ENCODE measurements at regions not wholly inside any gene's neighbourhood (a gene's known extent, or its start where the extent isn't known, plus 50 kb on each side); places are given as distances from the start of the nearest gene placed in this dataset.
"Not testable (repeated sequence)": the region's sequence is repeated elsewhere in the genome, so short reads cannot be mapped to it uniquely, and the experiment has no call there.

- no peaks in the 10 kb centered on the region for H3K4me1 ChIP-seq (ENCODE audit: control insufficient read depth in 3 of 3, insufficient read depth in 3 of 3, low read length in 3 of 3)
- H3K9ac ChIP-seq (ENCODE audit: low read depth in 1 of 3, low read length in 3 of 3): no peak overlapping the region
- no peaks in the 10 kb centered on the region for H3K9me3 ChIP-seq (ENCODE audit: control insufficient read depth in 3 of 3, low read length in 3 of 3)
- H3K27me3 ChIP-seq (ENCODE audit: control insufficient read depth in 3 of 3, insufficient read depth in 3 of 3, low read length in 3 of 3): no peaks in the 10 kb centered on the region
- no peak overlapping the region for H3K4me3 ChIP-seq (ENCODE audit: low read length in 3 of 3)
- no peaks in the 10 kb centered on the region for H3K36me3 ChIP-seq (ENCODE audit: control insufficient read depth in 3 of 3, insufficient read depth in 3 of 3, low read length in 3 of 3)
- no peak overlapping the region for H3K27ac ChIP-seq (ENCODE audit: low read depth, low read length)
Measured at GRCh38 chrX:73932522-73932921, 80.0 kb upstream of the XIST start.

GRCh38 chrX:73930300-73930699, 77.8 kb upstream of the XIST start:
- no peaks in the 10 kb centered on the region for H3K36me3 ChIP-seq (ENCODE audit: control insufficient read depth in 3 of 3, insufficient read depth in 3 of 3, low read length in 3 of 3)
- H3K9ac ChIP-seq (ENCODE audit: low read depth in 1 of 3, low read length in 3 of 3): no peak overlapping the region
- no peaks in the 10 kb centered on the region for H3K4me1 ChIP-seq (ENCODE audit: control insufficient read depth in 3 of 3, insufficient read depth in 3 of 3, low read length in 3 of 3)
- no peak overlapping the region for H3K27ac ChIP-seq (ENCODE audit: low read depth, low read length)
- H3K27me3 ChIP-seq (ENCODE audit: control insufficient read depth in 3 of 3, insufficient read depth in 3 of 3, low read length in 3 of 3): no peaks in the 10 kb centered on the region
- no peak overlapping the region for H3K4me3 ChIP-seq (ENCODE audit: low read length in 3 of 3)
- no peaks in the 10 kb centered on the region for H3K9me3 ChIP-seq (ENCODE audit: control insufficient read depth in 3 of 3, low read length in 3 of 3)

GRCh38 chrX:73922856-73923455, 70.4 kb upstream of the XIST start:
- Histone ChIP-seq H3K9ac (ENCODE audit: low read depth in 1 of 3, low read length in 3 of 3) (no peak overlapping the region), H3K4me1 (ENCODE audit: control insufficient read depth in 3 of 3, insufficient read depth in 3 of 3, low read length in 3 of 3) (no peaks in the 10 kb centered on the region), H3K9me3 (ENCODE audit: control insufficient read depth in 3 of 3, low read length in 3 of 3) (no peaks in the 10 kb centered on the region), H3K27me3 (ENCODE audit: control insufficient read depth in 3 of 3, insufficient read depth in 3 of 3, low read length in 3 of 3) (peaks cover 0 to 2% (median 0%) of the 10 kb centered on the region in 3 donors), H3K36me3 (ENCODE audit: control insufficient read depth in 3 of 3, insufficient read depth in 3 of 3, low read length in 3 of 3) (no peaks in the 10 kb centered on the region), H3K4me3 (ENCODE audit: low read length in 3 of 3) (no peak overlapping the region), H3K27ac (ENCODE audit: low read depth, low read length) (no peak overlapping the region)

GRCh38 chrX:73916931-73917667, 64.6 kb upstream of the XIST start:
- no peak overlapping the region for H3K9ac ChIP-seq (ENCODE audit: low read depth in 1 of 3, low read length in 3 of 3)
- H3K27ac ChIP-seq (ENCODE audit: low read depth, low read length): no peak overlapping the region

GRCh38 chrX:73916489-73916888, 64.0 kb upstream of the XIST start:
- no peaks in the 10 kb centered on the region for H3K9me3 ChIP-seq (ENCODE audit: control insufficient read depth in 3 of 3, low read length in 3 of 3)
- peaks cover 0 to 6% (median 0%) of the 10 kb centered on the region in 3 donors for H3K27me3 ChIP-seq (ENCODE audit: control insufficient read depth in 3 of 3, insufficient read depth in 3 of 3, low read length in 3 of 3)
- H3K36me3 ChIP-seq (ENCODE audit: control insufficient read depth in 3 of 3, insufficient read depth in 3 of 3, low read length in 3 of 3): no peaks in the 10 kb centered on the region
- H3K4me1 ChIP-seq (ENCODE audit: control insufficient read depth in 3 of 3, insufficient read depth in 3 of 3, low read length in 3 of 3): no peaks in the 10 kb centered on the region
- H3K27ac ChIP-seq (ENCODE audit: low read depth, low read length): no peak overlapping the region
- H3K4me3 ChIP-seq (ENCODE audit: low read length in 3 of 3): no peak overlapping the region
- H3K9ac ChIP-seq (ENCODE audit: low read depth in 1 of 3, low read length in 3 of 3): no peak overlapping the region

More at GRCh38 chrX:73916931-73917667, 64.6 kb upstream of the XIST start:
- Histone ChIP-seq H3K9me3 (ENCODE audit: control insufficient read depth in 3 of 3, low read length in 3 of 3) (no peaks in the 10 kb centered on the region), H3K36me3 (ENCODE audit: control insufficient read depth in 3 of 3, insufficient read depth in 3 of 3, low read length in 3 of 3) (no peaks in the 10 kb centered on the region), H3K4me1 (ENCODE audit: control insufficient read depth in 3 of 3, insufficient read depth in 3 of 3, low read length in 3 of 3) (no peaks in the 10 kb centered on the region), H3K27me3 (ENCODE audit: control insufficient read depth in 3 of 3, insufficient read depth in 3 of 3, low read length in 3 of 3) (peaks cover 0 to 6% (median 0%) of the 10 kb centered on the region in 3 donors), H3K4me3 (ENCODE audit: low read length in 3 of 3) (no peak overlapping the region)

- H3K9ac ChIP-seq (ENCODE audit: low read depth in 1 of 3, low read length in 3 of 3); H3K27me3 ChIP-seq (ENCODE audit: control insufficient read depth in 3 of 3, insufficient read depth in 3 of 3, low read length in 3 of 3); H3K4me1 ChIP-seq (ENCODE audit: control insufficient read depth in 3 of 3, insufficient read depth in 3 of 3, low read length in 3 of 3); H3K36me3 ChIP-seq (ENCODE audit: control insufficient read depth in 3 of 3, insufficient read depth in 3 of 3, low read length in 3 of 3); H3K4me3 ChIP-seq (ENCODE audit: low read length in 3 of 3); H3K9me3 ChIP-seq (ENCODE audit: control insufficient read depth in 3 of 3, low read length in 3 of 3); H3K27ac ChIP-seq (ENCODE audit: low read depth, low read length): not testable (repeated sequence)
Measured at GRCh38 chrX:73914792-73915191, 62.3 kb upstream of the XIST start.

GRCh38 chrX:73913580-73913979, 61.1 kb upstream of the XIST start:
- Histone ChIP-seq H3K36me3 (ENCODE audit: control insufficient read depth in 3 of 3, insufficient read depth in 3 of 3, low read length in 3 of 3) (no peaks in the 10 kb centered on the region), H3K27ac (ENCODE audit: low read depth, low read length) (no peak overlapping the region), H3K9me3 (ENCODE audit: control insufficient read depth in 3 of 3, low read length in 3 of 3) (no peaks in the 10 kb centered on the region), H3K4me3 (ENCODE audit: low read length in 3 of 3) (no peak overlapping the region), H3K9ac (ENCODE audit: low read depth in 1 of 3, low read length in 3 of 3) (no peak overlapping the region), H3K4me1 (ENCODE audit: control insufficient read depth in 3 of 3, insufficient read depth in 3 of 3, low read length in 3 of 3) (no peaks in the 10 kb centered on the region), H3K27me3 (ENCODE audit: control insufficient read depth in 3 of 3, insufficient read depth in 3 of 3, low read length in 3 of 3) (peaks cover 0 to 3% (median 0%) of the 10 kb centered on the region in 3 donors)

- not testable (repeated sequence) for H3K36me3 ChIP-seq (ENCODE audit: control insufficient read depth in 3 of 3, insufficient read depth in 3 of 3, low read length in 3 of 3); H3K27me3 ChIP-seq (ENCODE audit: control insufficient read depth in 3 of 3, insufficient read depth in 3 of 3, low read length in 3 of 3); H3K4me3 ChIP-seq (ENCODE audit: low read length in 3 of 3); H3K9me3 ChIP-seq (ENCODE audit: control insufficient read depth in 3 of 3, low read length in 3 of 3); H3K27ac ChIP-seq (ENCODE audit: low read depth, low read length); H3K9ac ChIP-seq (ENCODE audit: low read depth in 1 of 3, low read length in 3 of 3); H3K4me1 ChIP-seq (ENCODE audit: control insufficient read depth in 3 of 3, insufficient read depth in 3 of 3, low read length in 3 of 3)
Measured at GRCh38 chrX:73911946-73912345, 59.4 kb upstream of the XIST start.

GRCh38 chrX:73905749-73906374, 53.3 kb upstream of the XIST start:
- not testable (repeated sequence) for H3K9me3 ChIP-seq (ENCODE audit: control insufficient read depth in 3 of 3, low read length in 3 of 3); H3K4me1 ChIP-seq (ENCODE audit: control insufficient read depth in 3 of 3, insufficient read depth in 3 of 3, low read length in 3 of 3); H3K36me3 ChIP-seq (ENCODE audit: control insufficient read depth in 3 of 3, insufficient read depth in 3 of 3, low read length in 3 of 3); H3K9ac ChIP-seq (ENCODE audit: low read depth in 1 of 3, low read length in 3 of 3); H3K27me3 ChIP-seq (ENCODE audit: control insufficient read depth in 3 of 3, insufficient read depth in 3 of 3, low read length in 3 of 3); H3K4me3 ChIP-seq (ENCODE audit: low read length in 3 of 3); H3K27ac ChIP-seq (ENCODE audit: low read depth, low read length)

GRCh38 chrX:73903941-73904340, 51.4 kb upstream of the XIST start:
- Histone ChIP-seq H3K27ac (ENCODE audit: low read depth, low read length) (no peak overlapping the region), H3K9me3 (ENCODE audit: control insufficient read depth in 3 of 3, low read length in 3 of 3) (peaks cover 0 to 3% (median 0%) of the 10 kb centered on the region in 3 donors), H3K4me3 (ENCODE audit: low read length in 3 of 3) (no peak overlapping the region), H3K36me3 (ENCODE audit: control insufficient read depth in 3 of 3, insufficient read depth in 3 of 3, low read length in 3 of 3) (no peaks in the 10 kb centered on the region), H3K4me1 (ENCODE audit: control insufficient read depth in 3 of 3, insufficient read depth in 3 of 3, low read length in 3 of 3) (no peaks in the 10 kb centered on the region), H3K27me3 (ENCODE audit: control insufficient read depth in 3 of 3, insufficient read depth in 3 of 3, low read length in 3 of 3) (no peaks in the 10 kb centered on the region), H3K9ac (ENCODE audit: low read depth in 1 of 3, low read length in 3 of 3) (no peak overlapping the region)
